LNCaP clone FGC (cell line): ENCODE measurements at regions not wholly inside any gene's neighbourhood (a gene's known extent, or its start where the extent isn't known, plus 50 kb on each side); places are given as distances from the start of the nearest gene placed in this dataset.

Experiments
- DNase-seq: peaks from one replicate; pipeline ENCODE4 v3.0.0-alpha.2; 2011; ENCODE audit warnings: low read depth
- H3K4me3 ChIP-seq: 2 replicates; pipeline ENCODE4 v1.5.1; 2011; ENCODE audit warnings: mild to moderate bottlenecking, low read depth, low read length, control low read depth
- CTCF ChIP-seq: IDR thresholded peaks from 2 replicates; pipeline ENCODE4 v1.5.1; 2012; ENCODE audit warnings: mild to moderate bottlenecking; ENCODE audit not compliant: control insufficient read depth, insufficient read depth; ENCODE audit errors: extremely low read depth

- TF ChIP-seq CTCF, result no peak
- no peak overlapping the region for H3K4me3 ChIP-seq
- DNase-seq, result no peak
Measured at GRCh38 chr7:135855846-135856245, 107.2 kb upstream of the FAM180A start.

GRCh38 chr7:135853499-135853898, 104.9 kb upstream of the FAM180A start:
- no peak for TF ChIP-seq CTCF
- no peak for DNase-seq
- no peak overlapping the region for H3K4me3 ChIP-seq

- TF ChIP-seq CTCF, result no peak
- no peak for DNase-seq
- H3K4me3 ChIP-seq, result no peak overlapping the region
Measured at GRCh38 chr7:135853008-135853407, 104.4 kb upstream of the FAM180A start.

GRCh38 chr7:135847242-135847641, 98.6 kb upstream of the FAM180A start:
- no peak for TF ChIP-seq CTCF
- no peak overlapping the region for H3K4me3 ChIP-seq
- DNase-seq, result no peak

- no peak overlapping the region for H3K4me3 ChIP-seq
- no peak for DNase-seq
- TF ChIP-seq CTCF, result no peak
Measured at GRCh38 chr7:135846339-135846738, 97.7 kb upstream of the FAM180A start.

GRCh38 chr7:135845415-135846075, 96.9 kb upstream of the FAM180A start:
- TF ChIP-seq CTCF, result no peak
- no peak for DNase-seq
- no peak overlapping the region for H3K4me3 ChIP-seq

- no peak overlapping the region for H3K4me3 ChIP-seq
- no peak for DNase-seq
- TF ChIP-seq CTCF, result no peak
Measured at GRCh38 chr7:135844903-135845302, 96.3 kb upstream of the FAM180A start.
